Mesenchymal stem cell (in vitro differentiated cells and primary cell): ENCODE measurements at regions not wholly inside any gene's neighbourhood (a gene's known extent, or its start where the extent isn't known, plus 50 kb on each side); places are given as distances from the start of the nearest gene placed in this dataset.

Experiments
- DNase-seq: peaks from one replicate; pipeline ENCODE4 v3.0.0-alpha.2; 2013
- H2AFZ ChIP-seq: one replicate; pipeline ENCODE4 v1.6.1; 2013; ENCODE audit warnings: low read depth, mild to moderate bottlenecking, control low read depth, inconsistent platforms, low read length, moderate library complexity
- H2AK5ac ChIP-seq: 2 replicates; pipeline ENCODE4 v1.6.1; 2013; ENCODE audit warnings: low read length, moderate library complexity, mild to moderate bottlenecking, inconsistent platforms; ENCODE audit not compliant: severe bottlenecking
- H2BK120ac ChIP-seq: one replicate; pipeline ENCODE4 v1.6.1; 2013; ENCODE audit warnings: low read depth, mild to moderate bottlenecking, inconsistent platforms, low read length, moderate library complexity
- H2BK12ac ChIP-seq, 2 experiments: one replicate each; pipeline ENCODE4 v1.6.1; 2013; ENCODE audit warnings: inconsistent platforms in 2 of 2, low read length in 2 of 2, mild to moderate bottlenecking in 2 of 2, moderate library complexity in 2 of 2, control low read depth in 1 of 2
- H2BK15ac ChIP-seq: one replicate; pipeline ENCODE4 v1.6.1; 2013; ENCODE audit warnings: mild to moderate bottlenecking, low read depth, inconsistent platforms; ENCODE audit not compliant: poor library complexity, severe bottlenecking
- H2BK5ac ChIP-seq: 2 replicates; pipeline ENCODE4 v1.6.1; 2013; ENCODE audit warnings: low read depth, mild to moderate bottlenecking, low read length, control low read depth, inconsistent platforms; ENCODE audit not compliant: poor library complexity, severe bottlenecking
- H3K14ac ChIP-seq, 2 experiments: one replicate each; pipeline ENCODE4 v1.6.1; 2013; ENCODE audit warnings: inconsistent platforms in 2 of 2, low read length in 2 of 2, control low read depth in 1 of 2, mild to moderate bottlenecking in 1 of 2, moderate library complexity in 1 of 2
- H3K18ac ChIP-seq, 2 experiments: one replicate each; pipeline ENCODE4 v1.6.1; 2013; ENCODE audit warnings: inconsistent platforms in 2 of 2, low read length in 2 of 2, control low read depth in 1 of 2, low read depth in 1 of 2, mild to moderate bottlenecking in 1 of 2
- H3K23ac ChIP-seq, 2 experiments: one replicate each; pipeline ENCODE4 v1.6.1; 2013; ENCODE audit warnings: inconsistent platforms in 2 of 2, low read length in 2 of 2, mild to moderate bottlenecking in 2 of 2, moderate library complexity in 2 of 2, control low read depth in 1 of 2
- H3K27ac ChIP-seq: 2 replicates; pipeline ENCODE4 v1.5.1; 2013; ENCODE audit warnings: mild to moderate bottlenecking, moderate library complexity, low read length, control low read depth, inconsistent platforms; ENCODE audit not compliant: poor library complexity, severe bottlenecking
- H3K27me3 ChIP-seq, 2 experiments: 2 replicates each; pipeline versions ENCODE4 v1.6.1 to v1.7.0; 2013; ENCODE audit warnings: low read length in 2 of 2, mild to moderate bottlenecking in 2 of 2, moderate library complexity in 2 of 2, control low read depth in 1 of 2, inconsistent platforms in 1 of 2; ENCODE audit not compliant: control insufficient read depth in 1 of 2, insufficient read depth in 1 of 2
- H3K36me3 ChIP-seq, 2 experiments: 2 replicates each; pipeline versions ENCODE4 v1.6.1 to v1.7.0; 2013; ENCODE audit warnings: low read length in 2 of 2, control low read depth in 1 of 2, inconsistent platforms in 1 of 2, low read depth in 1 of 2, mild to moderate bottlenecking in 1 of 2; ENCODE audit not compliant: insufficient read depth in 2 of 2, control insufficient read depth in 1 of 2
- H3K4ac ChIP-seq, 2 experiments: one replicate each; pipeline ENCODE4 v1.6.1; 2013; ENCODE audit warnings: inconsistent platforms in 2 of 2, low read length in 2 of 2, mild to moderate bottlenecking in 2 of 2, moderate library complexity in 2 of 2, control low read depth in 1 of 2, low read depth in 1 of 2
- H3K4me1 ChIP-seq: 2 replicates; pipeline ENCODE4 v1.6.1; 2013; ENCODE audit warnings: low read depth, low read length, control low read depth; ENCODE audit not compliant: control insufficient read depth, insufficient read depth
- H3K4me2 ChIP-seq: 2 replicates; pipeline ENCODE4 v1.6.1; 2013; ENCODE audit warnings: low read length, mild to moderate bottlenecking, inconsistent platforms; ENCODE audit not compliant: poor library complexity, severe bottlenecking
- H3K4me3 ChIP-seq, 2 experiments: 2 replicates each; pipeline versions ENCODE4 v1.5.1 to v1.7.0; 2013; ENCODE audit warnings: low read length in 2 of 2, mild to moderate bottlenecking in 2 of 2, control low read depth in 1 of 2, low read depth in 1 of 2; ENCODE audit not compliant: insufficient read depth in 1 of 2
- H3K79me1 ChIP-seq: replicated peaks from 2 replicates; pipeline ENCODE4 v1.6.1; 2013; ENCODE audit warnings: mild to moderate bottlenecking, control low read depth, low read length, inconsistent platforms; ENCODE audit not compliant: poor library complexity, severe bottlenecking
- H3K9ac ChIP-seq: 2 replicates; pipeline ENCODE4 v1.7.0; 2013; ENCODE audit warnings: mild to moderate bottlenecking, low read length, moderate library complexity
- H3K9me3 ChIP-seq: 2 replicates; pipeline ENCODE4 v1.7.0; 2013; ENCODE audit warnings: mild to moderate bottlenecking, low read length; ENCODE audit not compliant: control insufficient read depth
- H4K8ac ChIP-seq: one replicate; pipeline ENCODE4 v1.6.1; 2013; ENCODE audit warnings: inconsistent platforms, mild to moderate bottlenecking, low read length, moderate library complexity
- H4K91ac ChIP-seq: one replicate; pipeline ENCODE4 v1.6.1; 2013; ENCODE audit warnings: mild to moderate bottlenecking, low read length, inconsistent platforms
- WGBS: methylation state at CpG from one replicate; pipeline ENCODE4 v1.1.7; 2013; ENCODE audit warnings: mixed read lengths; 5-methylcytosine and 5-hydroxymethylcytosine counted together

GRCh38 chr2:6664332-6665061, 201.2 kb downstream of the CMPK2 start:
- H2BK5ac ChIP-seq, result no peak overlapping the region
- H3K18ac ChIP-seq, result no peak overlapping the region
- no peak overlapping the region for H3K4me3 ChIP-seq
- no peak overlapping the region for H3K23ac ChIP-seq
- no peak overlapping the region for H2AFZ ChIP-seq
- no peak overlapping the region for H3K14ac ChIP-seq
- no peak overlapping the region for H2BK120ac ChIP-seq
- no peaks in the 10 kb centered on the region for H3K9me3 ChIP-seq
- no peak overlapping the region for H4K91ac ChIP-seq
- no peaks in the 10 kb centered on the region for H3K36me3 ChIP-seq
- no peaks in the 10 kb centered on the region for H3K4me1 ChIP-seq
- H2AK5ac ChIP-seq, result no peak overlapping the region
- no peak overlapping the region for H2BK15ac ChIP-seq
- H3K27me3 ChIP-seq, result no peaks in the 10 kb centered on the region
- no peak overlapping the region for H4K8ac ChIP-seq
- WGBS, result 69% methylated on average over 5 of the region's 7 CpGs
- no peak overlapping the region for H2BK12ac ChIP-seq
- H3K79me1 ChIP-seq, result no peaks in the 10 kb centered on the region
- H3K9ac ChIP-seq, result no peak overlapping the region
- H3K4ac ChIP-seq, result no peak overlapping the region
- DNase-seq, result no peak
- H3K4me2 ChIP-seq, result no peak overlapping the region
- no peak overlapping the region for H3K27ac ChIP-seq

GRCh38 chr2:6665093-6666045, 200.3 kb downstream of the CMPK2 start:
- no peak overlapping the region for H3K4me3 ChIP-seq
- H2AFZ ChIP-seq, result no peak overlapping the region
- H3K4ac ChIP-seq, result no peak overlapping the region
- no peaks in the 10 kb centered on the region for H3K79me1 ChIP-seq
- no peaks in the 10 kb centered on the region for H3K36me3 ChIP-seq
- no peak overlapping the region for H4K91ac ChIP-seq
- no peaks in the 10 kb centered on the region for H3K27me3 ChIP-seq
- no peak overlapping the region for H2BK120ac ChIP-seq
- no peak overlapping the region for H3K18ac ChIP-seq
- H3K14ac ChIP-seq, result no peak overlapping the region
- no peak overlapping the region for H3K9ac ChIP-seq
- no peaks in the 10 kb centered on the region for H3K4me1 ChIP-seq
- no peak overlapping the region for H2BK15ac ChIP-seq
- no peak overlapping the region for H2BK5ac ChIP-seq
- no peak overlapping the region for H3K27ac ChIP-seq
- DNase-seq, result no peak
- no peak overlapping the region for H3K23ac ChIP-seq
- WGBS, result 78% methylated on average over 7 of the region's 8 CpGs
- no peak overlapping the region for H3K4me2 ChIP-seq
- no peak overlapping the region for H2BK12ac ChIP-seq
- H3K9me3 ChIP-seq, result no peaks in the 10 kb centered on the region
- no peak overlapping the region for H4K8ac ChIP-seq
- H2AK5ac ChIP-seq, result no peak overlapping the region

GRCh38 chr2:6667326-6667725, 198.4 kb downstream of the CMPK2 start:
- WGBS, result 80% methylated on average over 4 of the region's 4 CpGs

GRCh38 chr2:6671913-6672312, 193.8 kb downstream of the CMPK2 start:
- WGBS, result no CpG with 5 or more reads among the region's 1 CpG
- Histone ChIP-seq H4K91ac (no peak overlapping the region), H3K14ac (no peak overlapping the region)

More at GRCh38 chr2:6667326-6667725, 198.4 kb downstream of the CMPK2 start:
- no peak overlapping the region for H3K18ac ChIP-seq
- H3K4ac ChIP-seq, result no peak overlapping the region
- H3K14ac ChIP-seq, result no peak overlapping the region
- no peak overlapping the region for H3K4me3 ChIP-seq
- no peak overlapping the region for H2BK5ac ChIP-seq
- no peak overlapping the region for H4K91ac ChIP-seq
- H2BK15ac ChIP-seq, result no peak overlapping the region
- H3K4me2 ChIP-seq, result no peak overlapping the region
- H2AK5ac ChIP-seq, result no peak overlapping the region
- no peak overlapping the region for H3K9ac ChIP-seq
- H4K8ac ChIP-seq, result no peak overlapping the region
- H3K9me3 ChIP-seq, result no peaks in the 10 kb centered on the region
- no peaks in the 10 kb centered on the region for H3K4me1 ChIP-seq
- no peaks in the 10 kb centered on the region for H3K27me3 ChIP-seq
- no peaks in the 10 kb centered on the region for H3K36me3 ChIP-seq
- no peak overlapping the region for H3K27ac ChIP-seq
- no peak for DNase-seq
- no peaks in the 10 kb centered on the region for H3K79me1 ChIP-seq
- no peak overlapping the region for H2BK12ac ChIP-seq
- H2AFZ ChIP-seq, result no peak overlapping the region
- no peak overlapping the region for H3K23ac ChIP-seq
- no peak overlapping the region for H2BK120ac ChIP-seq

More at GRCh38 chr2:6671913-6672312, 193.8 kb downstream of the CMPK2 start:
- Histone ChIP-seq H3K79me1 (no peaks in the 10 kb centered on the region), H3K23ac (no peak overlapping the region), H3K9me3 (no peaks in the 10 kb centered on the region), H3K4me1 (peaks cover 7% of the 10 kb centered on the region), H4K8ac (no peak overlapping the region), H2AFZ (no peak overlapping the region), H3K4me3 (no peak overlapping the region), H2BK12ac (no peak overlapping the region), H2BK15ac (no peak overlapping the region), H3K9ac (no peak overlapping the region), H3K18ac (no peak overlapping the region), H3K36me3 (no peaks in the 10 kb centered on the region), H2AK5ac (no peak overlapping the region), H2BK120ac (no peak overlapping the region), H3K4ac (no peak overlapping the region), H3K4me2 (no peak overlapping the region), H3K27ac (no peak overlapping the region), H2BK5ac (no peak overlapping the region), H3K27me3 (no peaks in the 10 kb centered on the region)
- DNase-seq, result no peak
